HG02840 (cell line): ENCODE measurements at regions not wholly inside any gene's neighbourhood (a gene's known extent, or its start where the extent isn't known, plus 50 kb on each side); places are given as distances from the start of the nearest gene placed in this dataset.
A peak's percentile ranks its signal among the peaks of the same experiment; 100 is the strongest.

ENCODE experiments used
- ATAC-seq: cut with Tn5 transposase; IDR thresholded peaks from one replicate; pipeline ENCODE4 v1.9.1; 2021; ENCODE audit warnings: mild to moderate bottlenecking, moderate library complexity, moderate number of reproducible peaks; ENCODE audit not compliant: unreplicated experiment, low FRiP score

GRCh38 chr4:121534187-121534586, 153.4 kb upstream of the QRFPR start:
- ATAC-seq: no peak

- no peak for ATAC-seq
These were observed 145.7 kb upstream of the QRFPR start for GRCh38 chr4:121526509-121526908.

GRCh38 chr4:121519236-121519838, 138.5 kb upstream of the QRFPR start:
- no peak for ATAC-seq

- no peak for ATAC-seq
These were observed 136.4 kb upstream of the QRFPR start for GRCh38 chr4:121517241-121517640.

- ATAC-seq: no peak
These were observed 133.6 kb upstream of the QRFPR start for GRCh38 chr4:121514443-121514842.

GRCh38 chr4:121510341-121510874, 129.6 kb upstream of the QRFPR start:
- ATAC-seq: peak; percentile 38

GRCh38 chr4:121485190-121485804, 104.5 kb upstream of the QRFPR start:
- ATAC-seq: no peak

- peak; percentile 91 for ATAC-seq
These were observed 103.8 kb upstream of the QRFPR start for GRCh38 chr4:121484633-121485032.

- no peak for ATAC-seq
These were observed 99.0 kb upstream of the QRFPR start for GRCh38 chr4:121479808-121480207.

GRCh38 chr4:121477480-121477879, 96.7 kb upstream of the QRFPR start:
- ATAC-seq: no peak

- ATAC-seq: no peak
These were observed 96.3 kb upstream of the QRFPR start for GRCh38 chr4:121477079-121477478.

GRCh38 chr4:121472937-121473721, 92.3 kb upstream of the QRFPR start:
- no peak for ATAC-seq

- no peak for ATAC-seq
These were observed 84.0 kb upstream of the QRFPR start for GRCh38 chr4:121464854-121465253.

- ATAC-seq: peak; percentile 70
These were observed 81.9 kb upstream of the QRFPR start for GRCh38 chr4:121462660-121463261.

GRCh38 chr4:121459026-121459425, 78.2 kb upstream of the QRFPR start:
- no peak for ATAC-seq

- ATAC-seq: no peak
These were observed 76.6 kb upstream of the QRFPR start for GRCh38 chr4:121457278-121457875.

GRCh38 chr4:121455285-121455684, 74.5 kb upstream of the QRFPR start:
- no peak for ATAC-seq

- ATAC-seq: no peak
These were observed 73.6 kb upstream of the QRFPR start for GRCh38 chr4:121454251-121454979.

- no peak for ATAC-seq
These were observed 70.5 kb upstream of the QRFPR start for GRCh38 chr4:121451310-121451709.

- ATAC-seq: no peak
These were observed 68.6 kb upstream of the QRFPR start for GRCh38 chr4:121449416-121449815.
